A549 (cell line): ENCODE measurements at regions not wholly inside any gene's neighbourhood (a gene's known extent, or its start where the extent isn't known, plus 50 kb on each side); places are given as distances from the start of the nearest gene placed in this dataset.
A peak's percentile ranks its signal among the peaks of the same experiment; 100 is the strongest.

Experiments
- ATAC-seq, 2 experiments: fragments of 200-7000 bp in 1 of 2; fragments of >200 bp in 1 of 2; cut with Nextera tagmentation in 1 of 2; cut with Tn5 transposase in 1 of 2; 3 replicates each; pipeline versions ENCODE4 v1.8.0 to v1.9.1; 2018 to 2020; ENCODE audit warnings: mild to moderate bottlenecking in 1 of 2, moderate library complexity in 1 of 2
- CTCF ChIA-PET: fragments of 300-600 bp; sonication (Branson Sonifier 250); formaldehyde crosslinking; extraction: SDS; loops from one replicate; lab custom pipeline; 2021; ENCODE audit warnings: antibody characterized with exemption, inconsistent platforms; lab: Yijun Ruan, JAX
- POLR2A ChIA-PET: fragments of 350-600 bp; formaldehyde crosslinking; extraction: SDS; loops from one replicate; lab custom pipeline; 2021; ENCODE audit warnings: antibody characterized with exemption, inconsistent platforms; lab: Yijun Ruan, JAX
- DNase-seq, 2 experiments: peaks; one replicate each; pipeline versions ENCODE4 v3.0.0 to v3.0.0-alpha.2; 2011 to 2016; ENCODE audit warnings: low read depth in 1 of 2, low spot score in 1 of 2
- FAIRE-seq: peaks from 2 replicates; lab custom pipeline; 2011; peaks lifted over from hg19 to GRCh38; lab: Jason Lieb, UNC
- H3K27ac ChIP-seq, 2 experiments: fragments of >200 bp; sonication (Bioruptor Twin); formaldehyde crosslinking; 3 replicates each; pipeline ENCODE4 v1.5.1; 2016 to 2017
- H3K4me1 ChIP-seq: fragments of >200 bp; sonication (Bioruptor Twin); formaldehyde crosslinking; 3 replicates; pipeline ENCODE4 v1.6.1; 2016
- H3K4me2 ChIP-seq: fragments of >200 bp; sonication (Bioruptor Twin); formaldehyde crosslinking; 3 replicates; pipeline ENCODE4 v1.6.1; 2016
- H3K4me3 ChIP-seq: fragments of >200 bp; sonication (Bioruptor Twin); formaldehyde crosslinking; 3 replicates; pipeline ENCODE4 v1.5.1; 2016
- H3K9me3 ChIP-seq: fragments of >200 bp; sonication (Bioruptor Twin); formaldehyde crosslinking; 3 replicates; pipeline ENCODE4 v1.6.1; 2016
- CBX8 ChIP-seq: fragments of 200-600 bp; sonication (generic); IDR thresholded peaks from 2 replicates; pipeline ENCODE4 v1.6.1; 2016
- CHD2 ChIP-seq: fragments of 150-350 bp; IDR thresholded peaks from 2 replicates; pipeline ENCODE4 v1.6.1; 2014; ENCODE audit warnings: low read length; ENCODE audit not compliant: partially characterized antibody
- CTCF ChIP-seq: fragments of >200 bp; sonication (Bioruptor Twin); formaldehyde crosslinking; IDR thresholded peaks from 3 replicates; pipeline ENCODE4 v1.5.1; 2016
- EHF ChIP-seq: fragments of 250-450 bp; sonication (Bioruptor Pico); IDR thresholded peaks from 2 replicates; pipeline ENCODE4 v1.5.0; 2020; ENCODE audit warnings: mild to moderate bottlenecking
- ESRRA ChIP-seq: fragments of 150-350 bp; IDR thresholded peaks from 2 replicates; pipeline ENCODE4 v1.6.1; 2014; ENCODE audit warnings: mild to moderate bottlenecking, low read length, borderline replicate concordance
- FOSL2 ChIP-seq, 2 experiments: fragments of 450-650 bp in 1 of 2; fragments of >200 bp in 1 of 2; sonication (Bioruptor Twin) in 1 of 2; formaldehyde crosslinking; IDR thresholded peaks; 2 replicates each; pipeline versions ENCODE4 v1.5.0 to v1.6.1; 2016 to 2020; ENCODE audit warnings: mild to moderate bottlenecking in 1 of 2, moderate library complexity in 1 of 2
- HOXA7 ChIP-seq: fragments of 250-450 bp; sonication (Bioruptor Pico); IDR thresholded peaks from 2 replicates; pipeline ENCODE4 v1.5.0; 2020; ENCODE audit warnings: mild to moderate bottlenecking, moderate library complexity
- JUN ChIP-seq, 2 experiments: fragments of >200 bp; sonication (Bioruptor Twin); formaldehyde crosslinking; IDR thresholded peaks; 2 replicates in 1 of 2; 3 replicates in 1 of 2; pipeline ENCODE4 v1.6.1; 2016 to 2017
- MAX ChIP-seq: IDR thresholded peaks from 2 replicates; pipeline ENCODE4 v1.6.1; 2012
- PHF8 ChIP-seq: fragments of 200-600 bp; sonication (generic); IDR thresholded peaks from 2 replicates; pipeline ENCODE4 v1.6.1; 2016; ENCODE audit warnings: low read depth, mild to moderate bottlenecking, antibody characterized with exemption, moderate library complexity, borderline replicate concordance
- POLR2AphosphoS2 ChIP-seq: conservative IDR thresholded peaks from 2 replicates; pipeline ENCODE4 v1.6.1; 2012; ENCODE audit warnings: low read length, improper control_type of control experiment, inconsistent platforms
- RFX5 ChIP-seq: fragments of 450-650 bp; IDR thresholded peaks from 2 replicates; pipeline ENCODE4 v1.7.1; 2014; ENCODE audit warnings: antibody characterized with exemption, mild to moderate bottlenecking, moderate library complexity
- TP53 ChIP-seq: fragments of 250-450 bp; sonication (Bioruptor Pico); IDR thresholded peaks from 2 replicates; pipeline ENCODE4 v1.5.0; 2021; ENCODE audit warnings: mild to moderate bottlenecking, moderate library complexity
- ZC3H11A ChIP-seq: fragments of 450-650 bp; IDR thresholded peaks from 2 replicates; pipeline ENCODE4 v1.6.1; 2014; ENCODE audit warnings: antibody characterized with exemption, mild to moderate bottlenecking
- ZSCAN20 ChIP-seq: fragments of 250-450 bp; sonication (Bioruptor Pico); IDR thresholded peaks from 2 replicates; pipeline ENCODE4 v1.8.0; 2022; ENCODE audit warnings: mild to moderate bottlenecking, moderate library complexity
- WGBS: methylation state at CpG from one replicate; pipeline ENCODE4 v1.1.6; 2017; ENCODE audit errors: missing lambda C conversion rate; 5-methylcytosine and 5-hydroxymethylcytosine counted together
- TF ChIP-seq, protein P1 (sequence below): fragments of >200 bp; sonication (Bioruptor Twin); formaldehyde crosslinking; IDR thresholded peaks from 3 replicates; pipeline ENCODE4 v1.6.1; 2016
- TF ChIP-seq, protein P2 (sequence below): fragments of >200 bp; sonication (Bioruptor Twin); formaldehyde crosslinking; IDR thresholded peaks from 2 replicates; pipeline ENCODE4 v1.6.1; 2016
- TF ChIP-seq, protein P3 (sequence below): fragments of 250-450 bp; sonication (Bioruptor Pico); IDR thresholded peaks from 2 replicates; pipeline ENCODE4 v1.5.0; 2020; ENCODE audit warnings: low read depth, mild to moderate bottlenecking, moderate library complexity

- ChIA-PET CTCF (no interaction called here), POLR2A (no interaction called here)
- H3K27ac ChIP-seq: no peak overlapping the region
- ATAC-seq: no peak
- FAIRE-seq: no peak
- H3K4me3 ChIP-seq: no peak overlapping the region
- H3K4me1 ChIP-seq: no peaks in the 10 kb centered on the region
- DNase-seq: no peak
- 45% methylated on average over 6 of the region's 6 CpGs for WGBS
- no peak for TF ChIP-seq CBX8
- no peak overlapping the region for H3K4me2 ChIP-seq
- no peaks in the 10 kb centered on the region for H3K9me3 ChIP-seq
Observed at GRCh38 chr10:78702876-78703275, 365.9 kb upstream of the ZMIZ1 start.

GRCh38 chr10:78703593-78703992 is 365.2 kb upstream of the ZMIZ1 start:
- TF ChIP-seq RFX5 (no peak), TP53 (CRISPR knock-in tag) (no peak), CTCF (no peak), MAX (no peak), JUN (IDR thresholded peaks at IDR 0.05) (no peak), EHF (CRISPR knock-in tag) (no peak), CHD2 (no peak), POLR2AphosphoS2 (no peak), PHF8 (no peak), ZSCAN20 (no peak), HOXA7 (CRISPR knock-in tag) (no peak), CBX8 (no peak), ZC3H11A (no peak)
- TF ChIP-seq, protein P1, sequence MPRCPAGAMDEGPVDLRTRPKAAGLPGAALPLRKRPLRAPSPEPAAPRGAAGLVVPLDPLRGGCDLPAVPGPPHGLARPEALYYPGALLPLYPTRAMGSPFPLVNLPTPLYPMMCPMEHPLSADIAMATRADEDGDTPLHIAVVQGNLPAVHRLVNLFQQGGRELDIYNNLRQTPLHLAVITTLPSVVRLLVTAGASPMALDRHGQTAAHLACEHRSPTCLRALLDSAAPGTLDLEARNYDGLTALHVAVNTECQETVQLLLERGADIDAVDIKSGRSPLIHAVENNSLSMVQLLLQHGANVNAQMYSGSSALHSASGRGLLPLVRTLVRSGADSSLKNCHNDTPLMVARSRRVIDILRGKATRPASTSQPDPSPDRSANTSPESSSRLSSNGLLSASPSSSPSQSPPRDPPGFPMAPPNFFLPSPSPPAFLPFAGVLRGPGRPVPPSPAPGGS: no peak
- TF ChIP-seq, protein P2, sequence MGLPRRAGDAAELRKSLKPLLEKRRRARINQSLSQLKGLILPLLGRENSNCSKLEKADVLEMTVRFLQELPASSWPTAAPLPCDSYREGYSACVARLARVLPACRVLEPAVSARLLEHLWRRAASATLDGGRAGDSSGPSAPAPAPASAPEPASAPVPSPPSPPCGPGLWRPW: no peak
- TF ChIP-seq, protein P3, sequence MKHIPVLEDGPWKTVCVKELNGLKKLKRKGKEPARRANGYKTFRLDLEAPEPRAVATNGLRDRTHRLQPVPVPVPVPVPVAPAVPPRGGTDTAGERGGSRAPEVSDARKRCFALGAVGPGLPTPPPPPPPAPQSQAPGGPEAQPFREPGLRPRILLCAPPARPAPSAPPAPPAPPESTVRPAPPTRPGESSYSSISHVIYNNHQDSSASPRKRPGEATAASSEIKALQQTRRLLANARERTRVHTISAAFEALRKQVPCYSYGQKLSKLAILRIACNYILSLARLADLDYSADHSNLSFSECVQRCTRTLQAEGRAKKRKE: no peak
- H3K27ac ChIP-seq: no peak overlapping the region
- no peaks in the 10 kb centered on the region for H3K4me1 ChIP-seq
- FAIRE-seq (no peak), ATAC-seq (no peak), DNase-seq (no peak)
- ChIA-PET CTCF (no interaction called here), POLR2A (no interaction called here)
- H3K9me3 ChIP-seq: no peaks in the 10 kb centered on the region
- 68% methylated on average over 6 of the region's 6 CpGs for WGBS
- H3K4me2 ChIP-seq: no peak overlapping the region
- H3K4me3 ChIP-seq: no peak overlapping the region

DNA sequence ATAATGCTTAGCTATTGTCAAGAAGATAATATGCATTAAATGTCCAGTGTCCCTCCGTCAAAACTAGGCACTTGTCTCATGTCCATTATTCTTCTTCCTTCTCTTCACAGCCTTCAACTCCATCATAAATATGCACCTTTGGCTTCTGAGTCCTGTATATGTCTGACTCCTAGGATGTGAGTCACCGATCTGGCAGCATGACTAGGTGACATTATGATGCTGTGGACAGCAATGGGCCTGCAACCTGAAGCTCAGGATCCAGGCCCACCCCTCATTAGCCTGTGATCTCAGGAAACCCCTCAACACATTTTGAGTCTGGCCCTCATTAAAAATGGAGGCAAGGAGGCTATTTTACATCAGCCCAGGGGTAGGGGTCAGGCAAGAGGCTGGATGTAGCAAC is 362.5 kb upstream of the ZMIZ1 start:
- ATAC-seq: no peak
- POLR2A ChIA-PET: interaction anchor here (0.6 kb wide), 1 partner anchor 361 kb away, joined by 3 read pairs; no protein-coding TSS in a partner anchor
- Histone ChIP-seq H3K4me3 (no peak overlapping the region), H3K4me2 (no peak overlapping the region), H3K27ac (no peak overlapping the region), H3K4me1 (no peaks in the 10 kb centered on the region), H3K9me3 (no peaks in the 10 kb centered on the region)
- CTCF ChIA-PET: interaction anchor here (0.7 kb wide), 1 partner anchor 10 kb away, joined by 3 read pairs; no protein-coding TSS in a partner anchor
- WGBS: 60% methylated on average over 2 of the region's 2 CpGs
- no peak for DNase-seq
- TF ChIP-seq ESRRA: no peak
- TF ChIP-seq FOSL2 (IDR thresholded peaks at IDR 0.05): no peak
- TF ChIP-seq FOSL2 (CRISPR knock-in tag; IDR thresholded peaks at IDR 0.05): 0 out of 2 replicates have a peak, but pooled peaks have one; percentile 12
- no peak for TF ChIP-seq HOXA7 (CRISPR knock-in tag)
- TF ChIP-seq PHF8: no peak
- FAIRE-seq: no peak
